Left ventricle myocardium inferior (tissue), 1 donor: ENCODE measurements at regions not wholly inside any gene's neighbourhood (a gene's known extent, or its start where the extent isn't known, plus 50 kb on each side); places are given as distances from the start of the nearest gene placed in this dataset.
A peak's percentile ranks its signal among the peaks of the same experiment; 100 is the strongest.

Experiments
- DNase-seq: peaks from one replicate; pipeline ENCODE4 v3.0.0-alpha.2; 2020
- H3K27ac ChIP-seq: fragments of 200-600 bp; replicated peaks from 2 replicates; pipeline ENCODE4 v1.8.0; 2021
- H3K27me3 ChIP-seq: fragments of 200-600 bp; 2 replicates; pipeline ENCODE4 v1.8.0; 2021; ENCODE audit warnings: low read depth
- H3K36me3 ChIP-seq: fragments of 200-600 bp; 2 replicates; pipeline ENCODE4 v1.8.0; 2021
- H3K4me1 ChIP-seq: fragments of 200-600 bp; 2 replicates; pipeline ENCODE4 v1.8.0; 2021
- H3K4me3 ChIP-seq: fragments of 200-600 bp; 2 replicates; pipeline ENCODE4 v1.8.0; 2021; ENCODE audit warnings: mild to moderate bottlenecking, moderate library complexity
- H3K9me3 ChIP-seq: fragments of 200-600 bp; replicated peaks from 2 replicates; pipeline ENCODE4 v1.8.0; 2021
- intact Hi-C: fragments of 100-400 bp; cut with micrococcal nuclease; formaldehyde crosslinking; loops from one replicate; pipeline ENCODE4 v1.11.0; 2022
- TF ChIP-seq, protein P1 (sequence below): fragments of 200-600 bp; IDR thresholded peaks from 2 replicates; pipeline ENCODE4 v1.8.0; 2021; ENCODE audit warnings: antibody characterized with exemption, mild to moderate bottlenecking, borderline replicate concordance
- donor health status: DM: no; HTN: yes; CAD: no; lungs with severe emphysema.

DNA sequence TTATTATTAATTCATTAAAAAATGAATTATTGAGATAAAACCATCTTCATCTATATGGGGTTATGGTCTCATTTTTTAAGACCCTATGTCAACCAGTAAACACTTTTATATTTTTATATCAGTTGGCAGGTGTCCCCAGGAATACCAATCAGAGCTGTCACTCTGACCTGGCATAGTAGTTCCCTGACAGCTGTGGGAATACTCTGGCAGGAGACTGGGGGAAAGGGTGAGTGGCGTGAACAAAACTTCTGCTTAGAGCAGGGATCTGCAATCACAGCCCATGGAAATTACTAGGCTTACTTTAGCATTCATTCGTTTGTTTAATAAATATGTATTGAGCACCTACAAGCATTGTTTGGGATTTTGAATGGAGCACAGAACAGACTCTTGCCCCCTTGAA is 254.1 kb upstream of the KLF3 start:
- H3K27me3 ChIP-seq: no peaks in the 10 kb centered on the region
- intact Hi-C loops: no loop called here
- TF ChIP-seq, protein P1, sequence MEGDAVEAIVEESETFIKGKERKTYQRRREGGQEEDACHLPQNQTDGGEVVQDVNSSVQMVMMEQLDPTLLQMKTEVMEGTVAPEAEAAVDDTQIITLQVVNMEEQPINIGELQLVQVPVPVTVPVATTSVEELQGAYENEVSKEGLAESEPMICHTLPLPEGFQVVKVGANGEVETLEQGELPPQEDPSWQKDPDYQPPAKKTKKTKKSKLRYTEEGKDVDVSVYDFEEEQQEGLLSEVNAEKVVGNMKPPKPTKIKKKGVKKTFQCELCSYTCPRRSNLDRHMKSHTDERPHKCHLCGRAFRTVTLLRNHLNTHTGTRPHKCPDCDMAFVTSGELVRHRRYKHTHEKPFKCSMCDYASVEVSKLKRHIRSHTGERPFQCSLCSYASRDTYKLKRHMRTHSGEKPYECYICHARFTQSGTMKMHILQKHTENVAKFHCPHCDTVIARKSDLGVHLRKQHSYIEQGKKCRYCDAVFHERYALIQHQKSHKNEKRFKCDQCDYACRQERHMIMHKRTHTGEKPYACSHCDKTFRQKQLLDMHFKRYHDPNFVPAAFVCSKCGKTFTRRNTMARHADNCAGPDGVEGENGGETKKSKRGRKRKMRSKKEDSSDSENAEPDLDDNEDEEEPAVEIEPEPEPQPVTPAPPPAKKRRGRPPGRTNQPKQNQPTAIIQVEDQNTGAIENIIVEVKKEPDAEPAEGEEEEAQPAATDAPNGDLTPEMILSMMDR: no peak
- H3K4me1 ChIP-seq: peaks cover 4% of the 10 kb centered on the region
- H3K27ac ChIP-seq: no peak overlapping the region
- no peak for DNase-seq
- no peaks in the 10 kb centered on the region for H3K9me3 ChIP-seq
- H3K4me3 ChIP-seq: no peak overlapping the region
- H3K36me3 ChIP-seq: no peaks in the 10 kb centered on the region

- TF ChIP-seq, protein P1: no peak
- Histone ChIP-seq H3K9me3 (no peaks in the 10 kb centered on the region), H3K4me1 (peaks cover 4% of the 10 kb centered on the region), H3K27me3 (no peaks in the 10 kb centered on the region), H3K4me3 (no peak overlapping the region), H3K27ac (no peak overlapping the region), H3K36me3 (no peaks in the 10 kb centered on the region)
- intact Hi-C loops: no loop called here
- no peak for DNase-seq
Measured at GRCh38 chr4:38411092-38411491, 252.9 kb upstream of the KLF3 start.

GRCh38 chr4:38411981-38412536 is 251.9 kb upstream of the KLF3 start:
- H3K4me1 ChIP-seq: peaks cover 4% of the 10 kb centered on the region
- TF ChIP-seq, protein P1: no peak
- intact Hi-C loops: no loop called here
- H3K27me3 ChIP-seq: no peaks in the 10 kb centered on the region
- H3K4me3 ChIP-seq: no peak overlapping the region
- DNase-seq: peak; percentile 26
- no peaks in the 10 kb centered on the region for H3K9me3 ChIP-seq
- H3K27ac ChIP-seq: no peak overlapping the region
- H3K36me3 ChIP-seq: no peaks in the 10 kb centered on the region

GRCh38 chr4:38413524-38414341 is 250.3 kb upstream of the KLF3 start:
- H3K27me3 ChIP-seq: no peaks in the 10 kb centered on the region
- peaks cover 4% of the 10 kb centered on the region for H3K4me1 ChIP-seq
- no peak overlapping the region for H3K27ac ChIP-seq
- no peaks in the 10 kb centered on the region for H3K36me3 ChIP-seq
- H3K9me3 ChIP-seq: no peaks in the 10 kb centered on the region
- DNase-seq: no peak
- TF ChIP-seq, protein P1: no peak
- intact Hi-C loops: no loop called here
- no peak overlapping the region for H3K4me3 ChIP-seq

DNA sequence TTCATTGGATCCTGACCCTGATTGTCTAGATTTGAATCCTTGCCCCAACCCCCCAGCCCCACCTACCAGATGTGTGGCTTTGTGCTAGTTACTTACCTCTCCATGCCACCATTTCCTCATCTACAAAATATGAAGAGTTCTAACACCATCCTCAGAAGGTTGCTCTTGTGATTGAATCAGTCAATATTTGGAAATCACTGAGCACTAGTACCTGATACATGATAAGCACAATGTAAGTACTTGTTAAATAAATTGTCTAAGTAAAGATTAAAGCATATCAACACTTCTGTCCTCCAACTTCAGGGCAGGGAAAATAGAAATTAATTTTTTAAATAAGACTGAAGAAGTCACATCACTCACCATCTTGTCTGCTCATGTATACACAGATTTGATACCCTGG is 249.6 kb upstream of the KLF3 start:
- TF ChIP-seq, protein P1: no peak

More for the DNA sequence above, 249.6 kb upstream of the KLF3 start:
- Histone ChIP-seq H3K27me3 (no peaks in the 10 kb centered on the region), H3K36me3 (no peaks in the 10 kb centered on the region), H3K4me1 (peaks cover 4% of the 10 kb centered on the region), H3K9me3 (no peaks in the 10 kb centered on the region), H3K27ac (no peak overlapping the region), H3K4me3 (no peak overlapping the region)
- intact Hi-C loops: no loop called here
- DNase-seq: no peak
